ENCODE measurements at regions not wholly inside any gene's neighbourhood (a gene's known extent, or its start where the extent isn't known, plus 50 kb on each side); places are given as distances from the start of the nearest gene placed in this dataset.

GRCh38 chr5:98106116-98107031, 667.1 kb upstream of the RGMB start:
- intact Hi-C loops (cut with micrococcal nuclease) = no loop called here
- DNase-seq = no peak
- Histone ChIP-seq H3K36me3 (no peaks in the 10 kb centered on the region), H3K27me3 (ENCODE audit: low read depth) (no peaks in the 10 kb centered on the region), H3K4me3 (no peak overlapping the region), H3K9me3 (replicated peaks) (no peaks in the 10 kb centered on the region), H3K27ac (replicated peaks) (no peak overlapping the region), H3K4me1 (no peaks in the 10 kb centered on the region)
- TF ChIP-seq CTCF (IDR thresholded peaks at IDR 0.05; ENCODE audit: borderline replicate concordance) = no peak

GRCh38 chr5:98108497-98108896, 665.0 kb upstream of the RGMB start:
- Histone ChIP-seq H3K27me3 (ENCODE audit: low read depth) (no peaks in the 10 kb centered on the region), H3K36me3 (no peaks in the 10 kb centered on the region), H3K27ac (replicated peaks) (no peak overlapping the region), H3K4me1 (no peaks in the 10 kb centered on the region), H3K9me3 (replicated peaks) (peaks cover 5% of the 10 kb centered on the region), H3K4me3 (no peak overlapping the region)
- no peak for DNase-seq
- intact Hi-C loops (cut with micrococcal nuclease) = no loop called here
- TF ChIP-seq CTCF (IDR thresholded peaks at IDR 0.05; ENCODE audit: borderline replicate concordance) = no peak

GRCh38 chr5:98109561-98110006, 663.9 kb upstream of the RGMB start:
- Histone ChIP-seq H3K9me3 (replicated peaks) (peaks cover 8% of the 10 kb centered on the region), H3K4me3 (no peak overlapping the region), H3K27ac (replicated peaks) (no peak overlapping the region), H3K27me3 (ENCODE audit: low read depth) (no peaks in the 10 kb centered on the region), H3K36me3 (no peaks in the 10 kb centered on the region), H3K4me1 (no peaks in the 10 kb centered on the region)
- intact Hi-C loops (cut with micrococcal nuclease) = no loop called here
- TF ChIP-seq CTCF (IDR thresholded peaks at IDR 0.05; ENCODE audit: borderline replicate concordance) = no peak
- DNase-seq = no peak

- Histone ChIP-seq H3K27ac (replicated peaks) (no peak overlapping the region), H3K4me3 (no peak overlapping the region), H3K4me1 (no peaks in the 10 kb centered on the region), H3K9me3 (replicated peaks) (peaks cover 8% of the 10 kb centered on the region), H3K36me3 (no peaks in the 10 kb centered on the region), H3K27me3 (ENCODE audit: low read depth) (no peaks in the 10 kb centered on the region)
- intact Hi-C loops (cut with micrococcal nuclease) = no loop called here
- TF ChIP-seq CTCF (IDR thresholded peaks at IDR 0.05; ENCODE audit: borderline replicate concordance) = no peak
- no peak for DNase-seq
These were observed 663.2 kb upstream of the RGMB start for GRCh38 chr5:98110282-98110691.

- intact Hi-C loops (cut with micrococcal nuclease) = no loop called here
- no peak for TF ChIP-seq CTCF (IDR thresholded peaks at IDR 0.05; ENCODE audit: borderline replicate concordance)
- DNase-seq = no peak
- H3K4me1 ChIP-seq = no peaks in the 10 kb centered on the region
- no peaks in the 10 kb centered on the region for H3K36me3 ChIP-seq
- H3K4me3 ChIP-seq = no peak overlapping the region
- no peak overlapping the region for H3K27ac ChIP-seq (replicated peaks)
- H3K9me3 ChIP-seq (replicated peaks) = peaks cover 8% of the 10 kb centered on the region
- no peaks in the 10 kb centered on the region for H3K27me3 ChIP-seq (ENCODE audit: low read depth)
These were observed 662.7 kb upstream of the RGMB start for GRCh38 chr5:98110791-98111190.
